MM.1S (cell line): ENCODE measurements at regions not wholly inside any gene's neighbourhood (a gene's known extent, or its start where the extent isn't known, plus 50 kb on each side); places are given as distances from the start of the nearest gene placed in this dataset.
"Not testable (repeated sequence)": the region's sequence is repeated elsewhere in the genome, so short reads cannot be mapped to it uniquely, and the experiment has no call there.

Experiments
- DNase-seq: peaks from one replicate; pipeline ENCODE4 v3.0.0-alpha.2; 2015
- H2AFZ ChIP-seq: fragments of 300-600 bp; sonication (generic); 2 replicates; pipeline ENCODE4 v1.6.0; 2016; ENCODE audit warnings: antibody characterized with exemption, low read length
- H3F3A ChIP-seq: fragments of 300-600 bp; sonication (generic); 2 replicates; pipeline ENCODE4 v1.6.1; 2016; ENCODE audit warnings: mild to moderate bottlenecking, antibody characterized with exemption, low read length, moderate library complexity, mixed read lengths; ENCODE audit not compliant: insufficient read depth
- H3K27ac ChIP-seq: fragments of 300-600 bp; sonication (generic); 2 replicates; pipeline ENCODE4 v1.5.1; 2016; ENCODE audit warnings: mild to moderate bottlenecking, low read length
- H3K27me3 ChIP-seq: fragments of 300-600 bp; sonication (generic); replicated peaks from 2 replicates; pipeline ENCODE4 v1.6.0; 2016; ENCODE audit warnings: low read length; ENCODE audit not compliant: insufficient read depth
- H3K36me3 ChIP-seq: fragments of 300-600 bp; sonication (generic); replicated peaks from 2 replicates; pipeline ENCODE4 v1.6.1; 2016; ENCODE audit warnings: mild to moderate bottlenecking, low read length, mixed read lengths; ENCODE audit not compliant: insufficient read depth
- H3K4me1 ChIP-seq: fragments of 300-600 bp; sonication (generic); 2 replicates; pipeline ENCODE4 v1.6.1; 2016; ENCODE audit warnings: low read length, mixed read lengths
- H3K4me2 ChIP-seq: fragments of 300-600 bp; sonication (generic); 2 replicates; pipeline ENCODE4 v1.6.0; 2016; ENCODE audit warnings: low read depth, low read length
- H3K4me3 ChIP-seq: fragments of 300-600 bp; sonication (generic); 2 replicates; pipeline ENCODE4 v1.5.1; 2016; ENCODE audit warnings: low read length, mixed read lengths
- H3K79me2 ChIP-seq: fragments of 300-600 bp; sonication (generic); 2 replicates; pipeline ENCODE4 v1.6.1; 2016; ENCODE audit warnings: mixed run types, low read length, mixed read lengths
- H3K9ac ChIP-seq: fragments of 300-600 bp; sonication (generic); 2 replicates; pipeline ENCODE4 v1.6.1; 2016; ENCODE audit warnings: low read length, mixed read lengths
- H3K9me2 ChIP-seq: fragments of 300-600 bp; sonication (generic); replicated peaks from 2 replicates; pipeline ENCODE4 v1.6.1; 2016; ENCODE audit warnings: mild to moderate bottlenecking, low read length, mixed read lengths; ENCODE audit not compliant: insufficient read depth
- H3K9me3 ChIP-seq: fragments of 300-600 bp; sonication (generic); replicated peaks from 2 replicates; pipeline ENCODE4 v1.6.1; 2016; ENCODE audit warnings: mild to moderate bottlenecking, low read length, mixed read lengths; ENCODE audit not compliant: insufficient read depth
- H4K20me1 ChIP-seq: fragments of 300-600 bp; sonication (generic); 2 replicates; pipeline ENCODE4 v1.6.1; 2016; ENCODE audit warnings: mild to moderate bottlenecking, low read length, moderate library complexity, mixed read lengths; ENCODE audit not compliant: insufficient read depth
- CTCF ChIP-seq: fragments of 300-600 bp; sonication (generic); IDR thresholded peaks from 2 replicates; pipeline ENCODE4 v1.5.1; 2016; ENCODE audit warnings: antibody characterized with exemption, low read length, mixed read lengths
- EZH2 ChIP-seq: fragments of 300-600 bp; sonication (generic); optimal IDR thresholded peaks from 2 replicates; pipeline ENCODE3; 2017; ENCODE audit warnings: low read depth, mild to moderate bottlenecking, antibody characterized with exemption, low read length, mixed read lengths
- EZH2phosphoT487 ChIP-seq: fragments of 300-600 bp; sonication (generic); IDR thresholded peaks from 2 replicates; pipeline ENCODE4 v1.6.1; 2018; ENCODE audit warnings: antibody characterized with exemption, low read length

- peaks cover 18% of the 10 kb centered on the region for H3K4me1 ChIP-seq
- no peaks in the 10 kb centered on the region for H3K9me3 ChIP-seq
- no peaks in the 10 kb centered on the region for H3K36me3 ChIP-seq
- H3K4me3 ChIP-seq: no peak overlapping the region
- TF ChIP-seq CTCF (no peak), EZH2 (no peak), EZH2phosphoT487 (no peak)
- no peaks in the 10 kb centered on the region for H3K79me2 ChIP-seq
- H3K27me3 ChIP-seq: no peaks in the 10 kb centered on the region
- no peaks in the 10 kb centered on the region for H3K9me2 ChIP-seq
- no peak overlapping the region for H3K9ac ChIP-seq
- no peak overlapping the region for H2AFZ ChIP-seq
- H3K27ac ChIP-seq: no peak overlapping the region
- DNase-seq: no peak
- no peaks in the 10 kb centered on the region for H4K20me1 ChIP-seq
- H3K4me2 ChIP-seq: no peak overlapping the region
- H3F3A ChIP-seq: peaks cover 8% of the 10 kb centered on the region
Observed at GRCh38 chr5:9817819-9818218, 187.7 kb upstream of the TAS2R1 start.

GRCh38 chr5:9815051-9815450 lies 184.9 kb upstream of the TAS2R1 start:
- H3K27ac ChIP-seq: no peak overlapping the region
- no peaks in the 10 kb centered on the region for H4K20me1 ChIP-seq
- H3K4me1 ChIP-seq: no peaks in the 10 kb centered on the region
- H3K9me3 ChIP-seq: no peaks in the 10 kb centered on the region
- no peak overlapping the region for H3K4me3 ChIP-seq
- no peaks in the 10 kb centered on the region for H3K36me3 ChIP-seq
- no peaks in the 10 kb centered on the region for H3K9me2 ChIP-seq
- no peak for DNase-seq
- H3F3A ChIP-seq: no peaks in the 10 kb centered on the region
- TF ChIP-seq EZH2phosphoT487: no peak
- TF ChIP-seq EZH2: no peak
- no peak for TF ChIP-seq CTCF
- H3K9ac ChIP-seq: no peak overlapping the region
- H3K4me2 ChIP-seq: no peak overlapping the region
- H3K79me2 ChIP-seq: no peaks in the 10 kb centered on the region
- no peaks in the 10 kb centered on the region for H3K27me3 ChIP-seq
- no peak overlapping the region for H2AFZ ChIP-seq

GRCh38 chr5:9813305-9813704 lies 183.2 kb upstream of the TAS2R1 start:
- Histone ChIP-seq H4K20me1 (no peaks in the 10 kb centered on the region), H3K4me3 (no peak overlapping the region), H3K9ac (no peak overlapping the region), H3K4me1 (no peaks in the 10 kb centered on the region), H3K9me2 (no peaks in the 10 kb centered on the region), H3K27me3 (no peaks in the 10 kb centered on the region), H3K4me2 (no peak overlapping the region), H3K36me3 (no peaks in the 10 kb centered on the region), H3F3A (no peaks in the 10 kb centered on the region), H2AFZ (no peak overlapping the region), H3K27ac (no peak overlapping the region), H3K9me3 (no peaks in the 10 kb centered on the region), H3K79me2 (no peaks in the 10 kb centered on the region)
- no peak for DNase-seq
- TF ChIP-seq CTCF: no peak
- TF ChIP-seq EZH2phosphoT487: no peak
- TF ChIP-seq EZH2: no peak

- not testable (repeated sequence) for H3K4me1 ChIP-seq, H3K4me2 ChIP-seq, H3K27ac ChIP-seq, H3K9me2 ChIP-seq, H3K79me2 ChIP-seq, H3K27me3 ChIP-seq, H4K20me1 ChIP-seq, H3K9ac ChIP-seq, H3K4me3 ChIP-seq, H3K9me3 ChIP-seq, H3F3A ChIP-seq, H3K36me3 ChIP-seq, H2AFZ ChIP-seq, DNase-seq
Observed at GRCh38 chr5:9807366-9807765, 177.2 kb upstream of the TAS2R1 start.
